ENCODE measurements at regions not wholly inside any gene's neighbourhood (a gene's known extent, or its start where the extent isn't known, plus 50 kb on each side); places are given as distances from the start of the nearest gene placed in this dataset.

DNA sequence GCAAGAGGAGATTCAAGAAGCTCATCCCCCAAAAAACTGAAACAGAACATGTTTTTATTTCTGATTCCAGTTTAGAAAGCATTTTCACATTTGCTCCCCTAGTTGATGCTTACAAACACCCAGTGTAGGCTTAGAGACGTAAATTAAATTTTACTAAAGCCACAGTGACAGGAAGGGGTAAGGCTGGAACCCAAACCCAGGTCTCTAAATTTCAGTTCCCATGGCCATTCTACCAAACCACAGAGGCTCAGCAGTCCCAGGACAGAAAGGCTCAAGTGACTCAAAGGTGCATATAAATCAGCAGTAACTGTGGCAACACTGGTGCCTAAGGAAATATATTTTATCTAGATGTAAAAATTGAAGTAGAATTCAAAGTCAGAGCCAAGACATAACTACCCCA is 128.7 kb downstream of the CEP120 start:
- TF ChIP-seq, protein P1, sequence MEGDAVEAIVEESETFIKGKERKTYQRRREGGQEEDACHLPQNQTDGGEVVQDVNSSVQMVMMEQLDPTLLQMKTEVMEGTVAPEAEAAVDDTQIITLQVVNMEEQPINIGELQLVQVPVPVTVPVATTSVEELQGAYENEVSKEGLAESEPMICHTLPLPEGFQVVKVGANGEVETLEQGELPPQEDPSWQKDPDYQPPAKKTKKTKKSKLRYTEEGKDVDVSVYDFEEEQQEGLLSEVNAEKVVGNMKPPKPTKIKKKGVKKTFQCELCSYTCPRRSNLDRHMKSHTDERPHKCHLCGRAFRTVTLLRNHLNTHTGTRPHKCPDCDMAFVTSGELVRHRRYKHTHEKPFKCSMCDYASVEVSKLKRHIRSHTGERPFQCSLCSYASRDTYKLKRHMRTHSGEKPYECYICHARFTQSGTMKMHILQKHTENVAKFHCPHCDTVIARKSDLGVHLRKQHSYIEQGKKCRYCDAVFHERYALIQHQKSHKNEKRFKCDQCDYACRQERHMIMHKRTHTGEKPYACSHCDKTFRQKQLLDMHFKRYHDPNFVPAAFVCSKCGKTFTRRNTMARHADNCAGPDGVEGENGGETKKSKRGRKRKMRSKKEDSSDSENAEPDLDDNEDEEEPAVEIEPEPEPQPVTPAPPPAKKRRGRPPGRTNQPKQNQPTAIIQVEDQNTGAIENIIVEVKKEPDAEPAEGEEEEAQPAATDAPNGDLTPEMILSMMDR (conservative IDR thresholded peaks at IDR 0.05; ENCODE audit: low read length) = no peak
- no peak for TF ChIP-seq EZH2phosphoT487 (IDR thresholded peaks at IDR 0.05; ENCODE audit: borderline replicate concordance, low read depth, low read length)
